Heart left ventricle (tissue), 13 donors: ENCODE measurements at regions not wholly inside any gene's neighbourhood (a gene's known extent, or its start where the extent isn't known, plus 50 kb on each side); places are given as distances from the start of the nearest gene placed in this dataset.
"Not testable (repeated sequence)": the region's sequence is repeated elsewhere in the genome, so short reads cannot be mapped to it uniquely, and the experiment has no call there.

Source experiments
- CTCF ChIP-seq, 12 donors: fragments of 200-600 bp; sonication (generic) in 4 of 12; IDR thresholded peaks; one replicate each; pipeline versions ENCODE4 v1.5.0 to v1.8.0; 2018 to 2022; ENCODE audit warnings: antibody characterized with exemption in 12 of 12, mild to moderate bottlenecking in 5 of 12
- POLR2A ChIP-seq, 2 donors: fragments of 450-650 bp; IDR thresholded peaks; one replicate each; pipeline ENCODE4 v1.6.1; 2017; ENCODE audit warnings: antibody characterized with exemption in 2 of 2, mild to moderate bottlenecking in 2 of 2, moderate library complexity in 2 of 2
- donor health status: ischemic (EF 13 %, LVEDD 7.1; RV severe dilation, severe dysfunction).
- donor health status: DM: no; HTN: yes; CAD: no.
- donor health status: DM: no; HTN: no; CAD: no.
- donor health status: ischemic (EF 25% LVEDD 6.9; RV normal size, moderate dysfunction).
- donor health status: ischemic (EF 25% LVEDD 5.7; RV mildly dilated, moderate dysfunction).
- donor health status: ischemic (EF 35%, LVEDD 5.7; RV mildly dilated, moderate dysfunction).
- donor health status: nonischemic (EF 11% LVEDD 7.7; RV severe dilation, severe dysfunction).
- donor health status: DM: yes; HTN: yes; CAD: no.
- donor health status: PGD.
- donor health status: ischemic (EF 29% LVEDD 5.4; RV normal size, mild dysfunction).
- donor health status: nonischemic (EF 23%, LVEDD 6.1; RV moderate dilation, normal function).

- TF ChIP-seq CTCF, POLR2A (IDR thresholded peaks at IDR 0.05): not testable (repeated sequence)
These were observed 149.8 kb downstream of the SREK1 start for GRCh38 chr5:66293851-66294250.
